ENCODE measurements at regions not wholly inside any gene's neighbourhood (a gene's known extent, or its start where the extent isn't known, plus 50 kb on each side); places are given as distances from the start of the nearest gene placed in this dataset.

GRCh38 chr12:91965781-91966180 lies 179.9 kb downstream of the BTG1 start:
- H3K4me3 ChIP-seq (ENCODE audit: low read depth, low read length): no peak overlapping the region
- no peak for TF ChIP-seq CTCF (conservative IDR thresholded peaks at IDR 0.05; ENCODE audit: low read depth, low read length)
- no peak for DNase-seq (ENCODE audit: low read depth)

GRCh38 chr12:91964501-91964900 lies 181.1 kb downstream of the BTG1 start:
- H3K4me3 ChIP-seq (ENCODE audit: low read depth, low read length): no peak overlapping the region
- TF ChIP-seq CTCF (conservative IDR thresholded peaks at IDR 0.05; ENCODE audit: low read depth, low read length): no peak
- DNase-seq (ENCODE audit: low read depth): no peak

GRCh38 chr12:91959220-91959619 lies 186.4 kb downstream of the BTG1 start:
- no peak for TF ChIP-seq CTCF (conservative IDR thresholded peaks at IDR 0.05; ENCODE audit: low read depth, low read length)
- H3K4me3 ChIP-seq (ENCODE audit: low read depth, low read length): no peak overlapping the region
- DNase-seq (ENCODE audit: low read depth): no peak

- no peak for TF ChIP-seq CTCF (conservative IDR thresholded peaks at IDR 0.05; ENCODE audit: low read depth, low read length)
- no peak overlapping the region for H3K4me3 ChIP-seq (ENCODE audit: low read depth, low read length)
- peak; percentile 41 for DNase-seq (ENCODE audit: low read depth)
Observed at GRCh38 chr12:91958816-91959215, 186.8 kb downstream of the BTG1 start.

- no peak overlapping the region for H3K4me3 ChIP-seq (ENCODE audit: low read depth, low read length)
- DNase-seq (ENCODE audit: low read depth): no peak
- TF ChIP-seq CTCF (conservative IDR thresholded peaks at IDR 0.05; ENCODE audit: low read depth, low read length): no peak
Observed at GRCh38 chr12:91954747-91955146, 190.9 kb downstream of the BTG1 start.

- no peak for DNase-seq (ENCODE audit: low read depth)
- H3K4me3 ChIP-seq (ENCODE audit: low read depth, low read length): no peak overlapping the region
- no peak for TF ChIP-seq CTCF (conservative IDR thresholded peaks at IDR 0.05; ENCODE audit: low read depth, low read length)
Observed at GRCh38 chr12:91954326-91954725, 191.3 kb downstream of the BTG1 start.

GRCh38 chr12:91952916-91953315 lies 192.7 kb downstream of the BTG1 start:
- DNase-seq (ENCODE audit: low read depth): no peak
- TF ChIP-seq CTCF (conservative IDR thresholded peaks at IDR 0.05; ENCODE audit: low read depth, low read length): no peak
- H3K4me3 ChIP-seq (ENCODE audit: low read depth, low read length): no peak overlapping the region
